Islet of Langerhans (tissue), 1 donor: ENCODE measurements at regions not wholly inside any gene's neighbourhood (a gene's known extent, or its start where the extent isn't known, plus 50 kb on each side); places are given as distances from the start of the nearest gene placed in this dataset.

ENCODE experiments used
- FAIRE-seq: peaks from one replicate; lab custom pipeline; 2011; peaks lifted over from hg19 to GRCh38; lab: Jason Lieb, UNC

DNA sequence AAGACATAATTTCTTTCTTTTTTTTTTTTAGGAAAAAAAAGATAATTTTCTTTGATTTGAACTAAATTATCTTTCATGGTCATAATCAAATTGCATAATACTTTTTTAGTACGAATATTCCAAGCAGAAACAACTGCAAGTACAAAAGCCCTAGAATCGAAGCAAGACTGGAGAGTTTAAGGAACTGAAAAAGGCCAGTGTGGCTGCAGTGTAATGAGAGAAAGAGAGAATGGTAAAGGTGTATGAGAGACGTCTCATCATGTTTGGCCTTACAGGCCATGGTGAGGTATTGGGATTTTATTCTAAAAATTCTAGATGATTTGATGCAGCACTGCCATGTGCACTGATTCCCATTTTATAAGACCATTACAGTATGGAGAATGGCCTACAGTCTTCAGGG is 180.9 kb downstream of the SUCNR1 start:
- FAIRE-seq = no peak

DNA sequence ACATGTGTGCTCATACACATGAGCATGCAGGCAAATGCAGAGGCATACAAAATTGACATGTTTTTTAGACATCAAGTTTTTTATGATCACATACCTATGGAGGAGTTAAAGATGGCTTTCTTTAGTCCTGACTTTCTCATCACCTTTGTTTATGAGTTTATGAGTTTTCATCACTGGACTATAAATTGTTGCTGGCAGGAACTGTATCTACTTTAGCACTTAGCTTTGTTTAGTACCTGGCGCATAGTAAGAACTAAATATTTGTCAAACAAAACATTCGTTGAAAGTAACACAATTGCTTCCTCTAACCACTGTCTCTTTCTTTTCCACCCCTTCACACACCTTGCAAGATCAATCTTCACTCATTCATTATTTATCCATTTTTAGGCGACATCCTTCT is 182.6 kb downstream of the SUCNR1 start:
- FAIRE-seq = no peak

DNA sequence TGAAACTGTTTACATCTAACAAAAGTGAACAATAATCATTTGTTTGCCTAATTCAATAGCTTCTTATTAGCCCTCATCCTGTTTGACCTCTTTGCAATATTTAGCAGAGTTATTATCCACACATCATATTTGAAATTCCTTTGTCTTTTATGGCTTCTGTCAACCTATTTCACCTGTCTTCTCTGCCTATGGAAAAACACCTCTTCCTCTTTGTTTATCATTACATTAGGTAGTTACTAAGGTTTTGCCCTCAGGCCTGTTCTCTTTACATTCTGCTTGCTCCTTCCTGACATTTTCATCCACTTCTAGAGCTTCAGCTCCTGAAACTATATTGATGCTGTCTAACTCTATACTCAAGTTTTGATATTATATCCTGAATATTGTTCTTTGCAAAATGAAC is 183.0 kb downstream of the SUCNR1 start:
- no peak for FAIRE-seq

DNA sequence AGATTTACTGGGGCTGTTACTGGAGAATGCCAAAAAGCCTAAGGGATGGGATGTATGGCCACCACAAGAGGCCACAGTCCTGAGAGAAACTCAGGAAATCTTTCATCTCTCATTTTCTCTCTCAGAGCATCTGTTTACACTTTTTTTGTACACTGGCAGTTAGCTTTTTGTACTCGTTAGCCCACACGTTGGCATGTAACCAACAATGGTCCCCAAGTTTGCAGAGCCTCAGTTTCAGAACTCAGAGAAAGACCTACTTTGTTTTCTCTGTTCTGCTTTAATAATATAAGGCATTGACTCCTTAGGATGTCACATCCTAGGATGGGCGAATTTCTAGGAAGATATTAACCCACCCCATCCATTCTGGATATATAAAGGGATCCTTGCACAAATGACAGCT is 183.5 kb downstream of the SUCNR1 start:
- no peak for FAIRE-seq

DNA sequence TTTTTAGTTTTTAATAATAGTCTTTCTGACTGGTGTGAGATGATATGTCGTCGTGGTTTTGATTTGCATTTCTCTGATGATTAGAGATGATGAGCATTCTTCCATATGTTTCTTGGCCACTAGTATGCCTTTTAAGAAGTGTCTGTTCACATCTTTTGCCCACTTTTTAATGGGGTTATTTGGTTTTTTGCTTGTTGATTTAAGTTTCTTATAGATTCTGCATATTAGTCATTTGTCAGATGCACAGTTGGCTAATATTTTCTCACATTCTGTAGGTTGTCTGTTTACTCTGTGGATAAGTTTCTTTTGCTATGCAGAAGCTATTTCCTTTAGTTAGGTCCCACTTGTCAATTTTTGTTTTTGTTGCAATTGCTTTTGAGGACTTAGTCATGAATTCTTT is 185.4 kb downstream of the SUCNR1 start:
- no peak for FAIRE-seq

DNA sequence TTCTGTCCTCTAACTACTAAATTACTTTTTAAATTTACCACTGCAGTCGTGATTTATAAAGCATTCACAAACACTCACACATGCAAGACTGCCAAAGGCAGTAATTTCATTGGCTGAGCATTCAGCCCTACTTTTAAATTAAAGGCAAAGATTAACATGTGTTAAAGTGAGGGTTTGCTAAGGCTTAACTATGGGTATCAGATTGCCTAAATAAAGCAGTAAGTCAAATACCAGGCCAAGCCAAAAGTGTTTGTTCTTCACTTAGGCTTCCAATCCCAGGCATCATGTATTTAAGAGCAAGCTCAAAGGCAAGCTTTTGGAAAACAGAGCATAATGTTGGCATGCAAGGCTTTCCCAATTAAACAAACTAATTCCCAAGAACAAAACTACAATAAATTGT is 187.3 kb downstream of the SUCNR1 start:
- FAIRE-seq = no peak

DNA sequence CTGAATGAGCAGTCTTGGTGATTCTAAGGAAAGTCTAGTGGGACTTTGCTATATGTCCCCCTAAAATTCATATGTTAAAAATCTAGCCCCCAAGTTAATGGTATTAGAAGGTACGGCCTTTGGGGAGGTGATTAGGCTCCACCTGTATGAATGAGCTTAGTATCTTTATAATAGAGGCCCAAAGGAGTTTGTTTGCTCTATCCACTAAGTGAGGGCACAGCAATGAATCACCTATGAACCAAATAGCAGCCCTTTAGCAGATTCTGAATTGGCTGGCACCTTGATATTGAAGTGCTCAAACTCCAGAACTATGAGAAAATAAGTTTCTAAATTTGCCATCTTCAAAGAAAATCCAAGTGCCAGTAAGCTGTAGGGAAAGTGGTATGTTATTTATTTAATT is 187.9 kb downstream of the SUCNR1 start:
- no peak for FAIRE-seq

DNA sequence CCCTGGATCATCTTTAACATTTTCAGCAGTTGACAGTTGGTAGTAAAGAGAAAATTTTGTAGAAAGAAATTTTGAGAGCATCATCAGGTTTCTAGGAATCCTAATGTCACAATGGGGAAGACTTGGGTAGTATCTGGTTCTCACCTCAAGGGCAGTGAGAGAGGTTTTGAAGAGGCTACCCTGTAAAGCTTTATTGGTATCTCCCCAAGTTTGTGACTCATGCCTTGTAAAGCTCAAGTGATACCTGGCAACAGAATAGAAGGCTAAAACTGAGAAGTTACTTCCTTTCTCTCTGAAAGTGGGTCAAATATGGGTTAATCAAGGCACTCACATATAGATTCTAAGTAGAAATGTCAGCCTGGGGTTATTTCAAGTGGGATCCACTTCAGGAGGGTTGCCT is 196.4 kb downstream of the SUCNR1 start:
- FAIRE-seq = no peak

DNA sequence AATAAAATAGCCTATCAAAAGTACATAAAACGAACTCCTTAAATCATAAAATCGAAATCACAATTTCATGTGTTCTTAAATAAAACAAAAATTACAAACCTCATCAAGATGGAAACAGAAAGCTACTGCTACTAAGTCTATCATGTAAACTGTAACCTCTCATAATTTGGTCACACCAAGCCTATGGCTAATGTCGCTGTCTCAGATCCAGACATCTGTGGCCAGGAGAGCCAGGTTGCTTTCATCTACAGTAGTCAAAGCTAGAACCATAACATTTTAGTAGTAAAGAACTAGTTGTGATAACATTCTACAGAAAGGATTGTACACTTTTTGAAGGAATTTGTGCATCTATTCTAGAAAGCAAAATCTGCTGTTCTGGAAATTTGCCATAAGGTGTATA is 197.4 kb upstream of the MBNL1 start:
- FAIRE-seq = no peak

DNA sequence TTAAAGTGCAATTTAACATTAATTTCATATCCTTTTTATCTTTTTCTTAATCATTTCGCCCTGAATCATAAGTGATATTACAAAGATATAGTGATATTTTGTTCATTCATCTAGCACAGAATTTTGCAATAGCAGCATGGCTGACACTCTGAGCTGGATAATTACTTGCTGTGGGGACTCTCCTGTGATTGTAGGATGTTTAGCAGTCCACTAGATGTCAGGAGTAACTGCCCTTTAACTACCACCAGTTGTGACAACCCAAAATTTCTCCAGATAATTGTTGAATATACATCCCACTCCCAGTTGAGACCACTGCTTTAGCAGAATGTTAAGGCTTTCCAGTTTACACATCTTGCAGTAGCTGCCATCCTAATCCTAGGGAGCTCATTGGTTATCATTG is 196.8 kb upstream of the MBNL1 start:
- peak; percentile 70 for FAIRE-seq

DNA sequence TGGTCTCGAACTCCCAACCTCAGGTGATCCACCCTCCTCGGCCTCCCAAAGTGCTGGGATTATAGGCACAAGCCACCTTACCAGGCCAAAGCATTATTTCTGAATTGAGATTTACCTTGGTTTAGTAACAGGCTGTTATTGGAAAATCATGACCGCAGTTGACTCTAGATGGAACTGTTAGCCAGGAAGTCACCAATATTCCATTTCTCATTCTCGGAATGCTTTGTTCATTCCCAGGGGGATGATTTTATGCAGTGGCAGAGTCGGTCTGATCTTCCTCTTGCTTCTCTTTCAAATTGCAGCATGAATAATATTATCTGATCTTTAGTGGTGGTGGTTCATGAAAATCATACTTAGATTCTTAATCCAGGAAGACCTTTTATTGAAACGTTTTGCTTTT is 195.5 kb upstream of the MBNL1 start:
- FAIRE-seq = no peak

DNA sequence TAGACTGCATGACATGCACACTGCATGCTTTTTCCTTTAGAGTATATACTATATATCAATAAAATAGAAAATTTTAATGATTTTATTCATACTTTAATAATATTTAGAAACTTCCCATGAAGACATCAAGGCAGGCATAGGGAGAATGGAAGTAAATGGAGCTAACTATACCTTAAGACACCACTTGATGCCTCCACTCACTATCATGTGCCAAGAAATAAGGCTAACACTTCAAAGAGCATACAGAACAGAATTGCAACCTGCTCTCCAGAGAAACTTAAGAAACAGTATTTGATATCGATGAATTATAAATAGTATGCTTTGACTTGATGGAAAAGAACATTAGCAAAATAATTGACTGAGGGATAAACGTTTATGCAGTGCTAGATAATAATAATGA is 192.6 kb upstream of the MBNL1 start:
- FAIRE-seq = no peak

DNA sequence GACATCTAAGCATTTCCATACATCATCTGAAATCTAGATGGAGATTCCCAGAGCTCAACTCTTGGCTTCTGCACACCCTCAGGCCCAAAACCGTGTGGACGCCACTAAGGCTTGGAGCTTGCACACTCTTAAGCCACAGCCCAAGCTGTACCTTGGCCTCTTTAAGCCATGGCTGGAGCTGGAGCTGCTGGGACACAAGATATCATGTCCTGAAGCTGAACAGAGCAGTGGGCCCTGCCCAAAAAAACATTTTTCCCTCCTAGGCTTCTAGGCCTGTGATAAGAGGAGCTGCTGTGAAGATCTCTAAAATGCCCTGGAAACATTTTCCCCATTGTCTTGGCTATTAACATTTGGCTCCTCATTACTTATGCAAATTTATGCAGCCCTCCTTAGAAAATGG is 188.7 kb upstream of the MBNL1 start:
- FAIRE-seq = no peak

DNA sequence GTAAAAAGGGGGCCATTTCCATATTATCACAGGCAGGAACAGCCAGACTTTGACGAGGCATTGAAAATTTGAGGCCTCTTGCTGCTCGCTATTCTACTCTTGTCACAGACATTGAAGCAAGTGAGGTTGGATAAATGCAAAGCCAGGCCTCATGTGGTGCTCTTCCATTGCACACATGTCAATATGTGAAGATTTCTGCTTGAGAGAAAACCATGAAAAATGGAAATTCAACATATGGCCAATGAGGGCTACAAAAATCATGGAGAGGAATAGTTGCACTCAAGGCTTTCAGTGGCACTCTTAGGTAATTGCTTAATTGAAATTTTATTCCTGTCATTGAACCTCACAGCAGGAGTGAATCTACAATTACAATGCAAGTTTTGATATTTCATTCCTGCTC is 185.6 kb upstream of the MBNL1 start:
- no peak for FAIRE-seq

DNA sequence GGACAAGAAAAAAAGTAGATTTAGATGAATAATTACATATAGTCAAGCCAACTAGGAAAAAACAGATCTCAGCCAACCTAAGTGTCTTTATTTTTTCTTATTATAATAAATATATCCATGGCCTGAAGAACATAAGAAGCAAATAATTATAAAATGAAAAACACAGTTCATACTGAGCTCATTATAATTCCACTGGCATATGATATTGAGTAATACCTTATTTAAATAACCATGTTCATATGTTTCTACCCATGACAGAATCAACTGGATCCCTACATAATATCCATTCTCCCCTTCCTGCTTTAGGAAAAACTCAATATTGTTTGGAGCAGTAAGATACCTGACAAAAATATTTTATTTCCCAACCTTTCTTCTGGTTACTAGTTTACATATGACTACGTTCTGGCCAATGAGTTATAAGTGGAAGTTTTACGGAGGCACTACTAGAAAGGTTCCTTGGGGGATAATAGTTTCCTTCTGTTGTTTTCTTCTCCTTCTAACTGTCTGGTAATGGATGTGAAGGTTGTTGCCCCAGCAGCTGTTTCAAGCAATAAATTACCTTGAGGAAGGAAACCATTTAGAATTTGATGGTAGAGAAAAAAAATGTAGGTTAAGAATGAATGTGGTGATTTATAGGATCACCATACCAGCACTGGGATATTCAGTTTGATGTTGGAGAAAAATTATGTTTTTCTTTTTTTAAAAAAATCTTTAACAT is 184.1 kb upstream of the MBNL1 start:
- FAIRE-seq = no peak

DNA sequence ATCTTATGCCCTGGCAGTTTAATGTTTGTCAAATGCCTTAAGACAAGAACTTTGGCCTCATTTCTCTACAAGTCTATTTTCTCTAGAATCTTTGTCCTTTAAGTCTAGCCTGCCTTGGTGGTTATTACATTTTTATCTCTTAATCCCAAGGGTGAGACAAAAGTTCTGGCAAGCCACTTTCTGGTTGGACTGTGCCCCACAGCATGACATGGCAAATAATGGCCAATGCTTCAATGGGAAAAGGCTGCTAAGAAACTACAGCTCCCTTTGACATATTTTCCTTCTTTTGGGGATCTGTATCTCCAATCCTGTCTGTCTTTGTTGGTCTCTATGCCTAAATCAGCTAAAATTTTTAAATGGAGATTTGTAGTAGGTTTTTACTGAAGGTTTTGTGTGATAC is 181.6 kb upstream of the MBNL1 start:
- no peak for FAIRE-seq

DNA sequence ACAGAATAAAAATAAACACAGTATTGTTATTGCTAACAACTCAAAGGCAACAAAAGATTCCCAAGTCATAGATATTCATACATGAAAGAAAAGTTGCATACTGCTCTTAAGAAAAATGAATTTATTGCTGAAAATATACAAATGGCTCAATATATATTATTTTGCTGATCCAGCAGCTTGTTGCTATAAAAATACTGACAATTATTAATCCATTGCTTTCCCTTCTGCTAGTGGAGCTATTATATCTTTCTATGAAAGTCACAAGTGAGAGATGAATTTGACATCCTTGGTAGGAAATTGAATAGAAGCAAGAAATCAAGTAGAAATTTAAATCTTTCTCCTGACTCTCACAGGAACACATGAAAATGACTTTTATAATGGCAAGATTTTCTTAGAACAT is 179.2 kb upstream of the MBNL1 start:
- FAIRE-seq = no peak

DNA sequence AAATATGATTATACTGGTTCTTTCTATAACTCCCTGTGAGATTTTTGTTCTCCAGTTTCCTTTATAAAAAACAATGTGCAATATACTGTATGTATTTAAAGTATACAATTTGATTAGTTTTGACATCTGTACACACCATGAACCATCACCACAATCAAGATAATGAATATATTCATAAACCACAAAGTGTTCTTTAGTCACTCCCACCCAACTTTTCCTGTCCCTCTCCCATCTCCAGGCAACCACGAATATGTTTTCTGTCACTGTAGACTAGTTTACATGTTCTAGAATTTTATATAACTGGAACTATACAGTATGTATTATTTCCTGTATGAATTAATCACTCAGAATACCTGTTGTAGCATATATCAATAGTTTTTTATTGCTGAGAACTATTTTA is 177.0 kb upstream of the MBNL1 start:
- FAIRE-seq = no peak

DNA sequence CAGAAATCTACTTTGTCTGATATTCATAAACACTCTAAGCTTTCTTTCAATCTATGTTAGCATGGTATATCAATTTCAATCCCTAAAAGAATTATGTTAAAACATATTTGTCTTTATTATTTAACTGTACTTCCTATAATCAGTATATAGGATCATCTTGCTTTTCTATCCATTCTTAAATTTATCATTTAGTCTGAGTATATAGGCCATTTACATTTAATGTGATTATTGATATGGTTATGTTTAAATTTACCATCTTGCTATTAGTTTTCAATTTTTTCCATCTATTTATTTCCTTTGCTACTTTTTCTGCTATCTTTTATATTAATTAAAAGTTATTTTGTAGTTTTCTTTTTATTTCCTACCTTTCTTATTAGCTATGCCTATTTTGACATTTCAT is 174.8 kb upstream of the MBNL1 start:
- FAIRE-seq = no peak

DNA sequence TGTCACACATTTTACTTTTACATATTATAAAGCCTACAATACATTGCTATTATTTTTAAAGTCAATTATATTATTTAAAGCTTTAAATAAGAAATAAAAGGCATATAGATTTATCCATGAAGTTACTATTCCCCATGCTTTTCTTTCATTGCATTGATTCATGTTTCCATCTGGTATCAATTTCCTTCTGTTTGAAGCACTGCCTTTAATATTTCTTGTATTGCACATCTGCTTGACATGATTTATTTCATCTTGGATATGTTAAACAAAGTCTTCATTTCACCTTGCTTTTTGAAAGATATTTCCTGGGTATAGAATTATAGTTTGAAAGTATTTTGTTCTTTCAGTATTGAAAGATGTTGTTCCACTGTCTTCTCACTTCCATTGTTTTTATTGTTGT is 174.3 kb upstream of the MBNL1 start:
- no peak for FAIRE-seq

DNA sequence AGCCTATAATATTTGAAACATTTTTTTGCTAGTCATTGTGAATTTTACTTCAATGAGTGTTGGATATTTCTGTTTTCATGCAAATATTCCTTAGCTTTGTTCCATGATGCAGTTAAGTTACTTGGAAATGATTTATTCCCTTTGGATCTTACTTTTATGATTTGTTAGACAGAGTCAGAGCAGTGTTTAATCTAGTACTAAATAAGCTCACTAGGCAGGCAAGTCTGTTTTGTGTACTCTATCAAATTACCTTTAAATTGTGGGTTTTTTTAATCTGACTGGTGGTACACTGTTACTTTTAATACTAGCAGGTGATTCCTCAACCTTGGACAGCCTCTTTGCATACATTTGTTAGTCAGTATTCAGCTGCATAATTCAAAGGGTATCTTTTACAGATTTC is 173.3 kb upstream of the MBNL1 start:
- FAIRE-seq = no peak

DNA sequence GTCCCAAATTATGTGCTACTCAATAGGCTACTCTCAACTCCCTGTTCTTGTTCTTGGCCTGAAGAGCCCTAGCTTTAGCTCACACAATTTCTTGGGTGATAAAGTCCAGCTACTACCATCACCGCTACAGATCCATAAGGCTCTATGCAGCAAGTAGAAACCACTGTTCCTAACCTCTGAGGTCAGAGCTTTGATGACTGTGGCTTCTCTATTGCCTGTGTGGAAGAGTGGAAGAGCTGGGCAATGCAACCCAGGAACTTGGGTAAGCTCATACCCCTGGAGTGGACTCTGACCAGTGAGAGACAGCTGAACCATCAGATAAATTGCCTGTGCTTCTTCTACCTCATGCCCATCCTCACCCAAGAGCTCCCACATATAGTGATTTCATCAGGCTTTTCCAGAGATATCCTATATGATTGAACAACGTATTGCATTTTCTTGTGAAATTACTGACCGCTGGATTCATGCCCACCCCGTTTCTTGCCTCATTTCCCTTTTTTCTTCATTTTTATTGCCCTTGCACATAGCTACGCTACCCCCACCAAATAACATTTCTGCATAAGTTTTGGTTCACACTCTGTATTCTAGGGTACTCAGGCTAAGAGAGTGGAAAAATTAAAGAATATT is 172.3 kb upstream of the MBNL1 start:
- no peak for FAIRE-seq

DNA sequence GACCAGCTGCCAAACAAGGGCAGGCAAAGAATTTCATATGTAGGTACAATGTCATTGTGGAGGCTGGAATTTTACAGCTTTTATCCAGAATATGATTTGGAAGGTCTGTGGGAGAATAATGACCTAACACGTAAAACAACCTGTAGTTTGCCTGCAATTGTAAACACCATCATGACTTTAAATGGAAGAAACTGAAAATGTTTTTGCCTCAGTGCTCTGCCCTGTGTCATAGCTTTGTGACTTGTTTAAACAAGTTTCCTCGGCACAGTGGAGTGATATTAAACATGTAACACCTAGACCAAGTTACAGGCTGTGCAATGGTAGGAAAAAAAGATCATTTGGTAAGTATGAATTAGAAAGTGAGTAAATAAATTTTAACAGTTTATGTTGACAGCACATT is 171.6 kb upstream of the MBNL1 start:
- no peak for FAIRE-seq

DNA sequence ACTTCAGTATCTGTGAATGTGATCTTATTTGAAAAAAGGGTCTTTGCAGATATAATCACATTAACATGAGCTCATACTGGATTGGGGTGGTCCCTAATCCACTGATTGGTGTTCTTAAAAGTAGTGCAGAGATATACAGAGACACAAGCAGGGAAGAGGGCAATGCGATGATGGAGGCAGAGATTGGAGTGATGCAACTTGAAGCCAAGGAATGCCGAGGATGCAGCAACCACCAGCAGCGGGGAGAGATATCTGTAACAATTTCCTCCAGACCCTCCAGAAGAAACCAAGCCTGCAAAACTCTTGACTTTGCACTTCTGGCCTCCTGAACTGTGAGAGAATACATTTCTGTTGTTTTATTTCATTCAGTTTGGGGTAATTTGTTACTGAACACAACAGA is 171.0 kb upstream of the MBNL1 start:
- FAIRE-seq = no peak
